ENCODE measurements at regions not wholly inside any gene's neighbourhood (a gene's known extent, or its start where the extent isn't known, plus 50 kb on each side); places are given as distances from the start of the nearest gene placed in this dataset.

DNA sequence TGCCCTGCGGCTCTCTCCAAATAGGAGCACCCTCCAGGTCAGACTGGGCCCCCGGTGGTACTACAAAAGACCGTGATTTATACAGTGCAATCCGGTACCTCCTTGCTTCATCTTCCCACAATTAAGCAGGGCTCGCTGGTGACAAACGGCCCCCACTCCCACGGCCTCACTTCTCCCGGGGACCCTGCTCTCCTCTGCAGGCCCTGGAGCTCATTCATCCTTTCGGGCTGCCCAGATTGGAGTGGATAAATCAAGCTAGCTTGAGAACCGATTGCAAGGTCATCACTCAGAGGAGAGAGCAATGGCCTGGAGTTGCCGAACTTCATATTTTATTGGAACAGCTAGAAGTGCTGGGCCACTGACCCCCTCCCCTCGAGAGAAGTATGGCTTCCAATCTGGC is 193.5 kb upstream of the IRX6 start:
- TF ChIP-seq POLR2A (IDR thresholded peaks at IDR 0.05; ENCODE audit: low read length) (no peak), GATA1 (IDR thresholded peaks at IDR 0.05; ENCODE audit: low read depth, low read length) (no peak)

All from erythroblast (primary cell).